ENCODE measurements at regions not wholly inside any gene's neighbourhood (a gene's known extent, or its start where the extent isn't known, plus 50 kb on each side); places are given as distances from the start of the nearest gene placed in this dataset.

DNA sequence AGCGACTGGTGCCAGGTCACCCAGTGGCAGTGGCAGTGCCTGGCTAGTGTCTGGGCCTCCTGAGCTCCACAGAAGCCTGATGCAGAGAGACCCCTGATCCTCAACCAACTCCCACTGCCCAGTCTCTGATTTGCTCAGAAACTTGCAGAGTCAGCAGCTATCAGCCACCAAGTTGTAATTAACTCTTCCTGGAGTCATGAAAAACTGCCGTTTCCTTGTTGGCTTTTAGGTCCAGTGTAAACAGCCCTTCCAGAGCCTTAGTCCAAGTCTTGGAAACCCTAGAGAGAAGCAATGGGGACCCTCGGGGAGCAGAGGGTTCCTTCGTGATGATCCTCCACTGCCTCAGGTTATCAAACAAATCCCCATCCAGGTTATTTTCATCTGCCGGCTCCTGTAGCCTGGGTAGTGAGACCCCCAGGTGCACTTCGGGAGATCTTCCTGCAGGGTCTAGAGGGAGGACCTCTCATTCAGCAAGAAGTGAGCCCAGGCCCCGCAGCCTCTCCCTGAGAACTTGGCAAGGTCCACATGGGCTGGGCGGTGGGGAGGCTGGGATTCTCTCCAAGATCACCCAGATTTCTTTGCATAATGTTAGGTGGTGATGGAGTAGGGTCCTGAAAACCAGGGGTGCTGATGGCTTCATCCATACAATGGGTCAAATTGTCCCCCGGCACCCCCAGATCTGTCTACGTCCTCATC lies 137.7 kb upstream of the HDAC4 start:
- DNase-seq, result no peak

DNA sequence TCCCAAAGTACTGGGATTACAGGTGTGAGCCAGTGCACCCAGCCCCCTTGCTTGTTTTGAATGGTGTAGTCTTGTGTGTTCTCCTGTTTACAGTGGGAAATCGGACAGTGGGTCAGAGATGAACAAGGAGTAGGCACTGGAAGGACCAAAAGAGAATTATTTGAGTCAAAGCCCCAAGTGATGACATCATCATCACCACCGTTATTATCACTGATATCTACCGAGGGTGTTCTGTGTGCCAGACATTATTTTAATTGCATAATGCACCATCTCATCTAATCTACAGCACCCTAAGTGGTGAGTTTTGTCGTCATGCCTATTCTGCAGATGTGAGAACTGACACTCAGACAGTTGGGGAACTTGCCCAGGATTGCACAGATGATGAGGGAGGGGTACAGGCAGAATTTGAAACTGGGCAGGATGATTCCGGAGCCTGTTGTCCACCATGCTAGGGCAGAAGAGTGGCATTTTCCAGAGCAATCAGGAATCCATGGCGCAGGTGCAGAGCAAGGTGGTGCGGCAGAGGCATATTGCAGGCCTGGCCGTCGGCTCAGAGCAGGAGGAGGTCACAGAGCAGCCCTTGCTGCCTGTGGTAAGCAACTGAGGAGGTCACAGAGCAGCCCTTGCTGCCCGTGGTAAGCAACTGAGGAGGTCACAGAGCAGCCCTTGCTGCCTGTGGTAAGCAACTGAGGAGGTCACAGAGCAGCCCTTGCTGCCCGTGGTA lies 137.0 kb upstream of the HDAC4 start:
- no peak for DNase-seq

GRCh38 chr2:239536186-239536585 lies 135.4 kb upstream of the HDAC4 start:
- no peak for DNase-seq

DNA sequence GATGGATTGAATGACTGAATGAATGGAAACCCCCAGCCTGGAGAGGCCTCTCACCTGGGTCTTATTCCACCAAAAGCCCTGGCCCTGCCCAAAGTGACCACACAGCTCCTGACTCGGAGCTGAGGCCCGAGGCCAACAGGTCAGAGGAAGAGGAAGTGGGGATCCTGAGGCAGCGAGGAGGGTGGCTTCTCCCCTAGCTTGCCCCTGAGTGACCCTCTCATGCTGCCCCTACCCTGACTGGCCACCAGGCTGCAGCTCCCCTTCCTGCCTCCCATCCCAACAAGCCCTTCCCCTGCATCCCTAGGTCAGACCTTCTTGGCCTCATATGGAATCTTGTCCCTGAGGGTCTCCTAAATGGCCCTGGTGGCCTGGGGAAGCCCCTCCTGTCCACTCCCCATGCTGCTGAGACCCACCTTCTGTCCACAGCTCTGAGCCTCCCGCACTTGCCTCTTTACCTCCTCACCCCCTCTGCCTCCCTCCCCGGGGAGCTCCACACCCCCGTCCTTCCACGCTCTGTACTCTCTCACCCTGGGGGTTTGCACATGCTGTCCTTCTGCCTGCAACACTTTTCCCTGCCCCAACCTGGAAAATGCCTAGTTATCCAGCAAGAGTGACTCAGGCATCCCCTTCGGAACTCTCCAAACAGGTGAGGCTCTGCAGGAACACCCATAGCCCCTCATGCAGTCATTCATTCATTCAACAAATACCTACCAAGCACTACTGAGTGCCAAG lies 134.8 kb upstream of the HDAC4 start:
- no peak for DNase-seq

- no peak for DNase-seq
These were observed 134.0 kb upstream of the HDAC4 start for GRCh38 chr2:239534581-239535412.

GRCh38 chr2:239533569-239534316 lies 132.9 kb upstream of the HDAC4 start:
- no peak for DNase-seq

GRCh38 chr2:239532859-239533258 lies 132.0 kb upstream of the HDAC4 start:
- DNase-seq, result no peak

DNA sequence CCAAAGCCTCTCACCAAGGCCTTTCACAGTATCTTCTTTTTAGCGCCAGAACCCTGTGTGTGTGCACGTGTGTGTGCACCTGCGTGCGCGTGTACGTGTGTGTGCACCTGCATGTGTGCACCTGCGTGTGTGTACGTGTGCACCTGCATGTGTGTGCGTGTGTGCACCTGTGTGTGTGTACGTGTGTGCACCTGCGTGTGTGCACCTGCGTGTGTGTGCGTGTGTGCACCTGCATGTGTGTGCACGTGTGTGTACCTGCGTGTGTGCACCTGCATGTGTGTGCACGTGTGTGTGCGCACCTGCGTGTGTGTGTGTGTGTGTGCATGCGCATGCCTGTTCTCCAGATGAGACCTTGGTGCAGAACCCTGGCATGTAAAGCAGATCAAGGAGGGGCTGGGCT lies 131.4 kb upstream of the HDAC4 start:
- no peak for DNase-seq

- no peak for DNase-seq
These were observed 130.8 kb upstream of the HDAC4 start for GRCh38 chr2:239531456-239532241.

GRCh38 chr2:239530749-239531316 lies 130.0 kb upstream of the HDAC4 start:
- DNase-seq, result no peak

GRCh38 chr2:239529313-239530015 lies 128.6 kb upstream of the HDAC4 start:
- DNase-seq, result no peak

DNA sequence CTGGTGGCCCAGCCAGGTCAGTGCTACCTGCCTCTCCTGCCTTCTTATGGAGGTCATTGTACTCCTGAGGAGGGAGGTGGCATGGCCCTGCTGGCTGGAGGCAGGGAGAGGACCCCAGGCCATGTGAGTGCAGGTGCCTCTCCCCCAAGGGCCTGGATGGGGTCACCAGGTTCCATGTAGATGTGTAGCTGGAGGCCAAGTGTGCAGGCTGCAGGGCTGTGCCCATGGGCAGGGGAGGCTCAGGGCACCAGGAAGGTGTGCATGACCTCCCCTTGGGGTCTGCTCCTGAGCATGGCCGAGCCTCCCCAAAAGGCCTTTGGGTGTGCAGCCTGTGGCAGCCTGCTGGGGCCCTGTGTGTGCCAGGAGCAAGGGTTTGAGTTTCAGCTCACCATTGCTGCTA lies 128.1 kb upstream of the HDAC4 start:
- DNase-seq, result no peak

GRCh38 chr2:239528146-239528545 lies 127.3 kb upstream of the HDAC4 start:
- no peak for DNase-seq

- DNase-seq, result no peak
These were observed 126.0 kb upstream of the HDAC4 start for GRCh38 chr2:239526666-239527415.

DNA sequence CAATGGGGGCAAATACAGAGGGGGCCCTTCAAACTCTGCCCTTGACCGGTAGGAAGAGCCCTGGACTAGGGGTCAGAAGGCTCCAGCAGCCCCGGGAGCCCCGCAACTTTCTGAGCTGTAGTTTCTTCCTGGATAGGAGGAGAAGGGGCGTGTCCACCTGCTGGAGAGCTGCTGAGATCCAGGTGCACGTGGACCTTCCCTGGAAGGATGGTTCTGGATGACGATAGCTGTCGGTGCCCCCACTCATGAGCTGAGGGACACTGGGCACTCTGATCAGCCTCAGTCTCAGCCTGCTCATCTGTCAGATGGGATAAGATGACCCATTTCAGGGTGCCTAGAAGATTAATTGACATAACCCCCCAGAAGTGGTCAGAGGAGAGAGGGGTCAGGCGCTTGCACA lies 125.2 kb upstream of the HDAC4 start:
- no peak for DNase-seq

- DNase-seq, result no peak
These were observed 123.1 kb upstream of the HDAC4 start for GRCh38 chr2:239523954-239524330.

DNA sequence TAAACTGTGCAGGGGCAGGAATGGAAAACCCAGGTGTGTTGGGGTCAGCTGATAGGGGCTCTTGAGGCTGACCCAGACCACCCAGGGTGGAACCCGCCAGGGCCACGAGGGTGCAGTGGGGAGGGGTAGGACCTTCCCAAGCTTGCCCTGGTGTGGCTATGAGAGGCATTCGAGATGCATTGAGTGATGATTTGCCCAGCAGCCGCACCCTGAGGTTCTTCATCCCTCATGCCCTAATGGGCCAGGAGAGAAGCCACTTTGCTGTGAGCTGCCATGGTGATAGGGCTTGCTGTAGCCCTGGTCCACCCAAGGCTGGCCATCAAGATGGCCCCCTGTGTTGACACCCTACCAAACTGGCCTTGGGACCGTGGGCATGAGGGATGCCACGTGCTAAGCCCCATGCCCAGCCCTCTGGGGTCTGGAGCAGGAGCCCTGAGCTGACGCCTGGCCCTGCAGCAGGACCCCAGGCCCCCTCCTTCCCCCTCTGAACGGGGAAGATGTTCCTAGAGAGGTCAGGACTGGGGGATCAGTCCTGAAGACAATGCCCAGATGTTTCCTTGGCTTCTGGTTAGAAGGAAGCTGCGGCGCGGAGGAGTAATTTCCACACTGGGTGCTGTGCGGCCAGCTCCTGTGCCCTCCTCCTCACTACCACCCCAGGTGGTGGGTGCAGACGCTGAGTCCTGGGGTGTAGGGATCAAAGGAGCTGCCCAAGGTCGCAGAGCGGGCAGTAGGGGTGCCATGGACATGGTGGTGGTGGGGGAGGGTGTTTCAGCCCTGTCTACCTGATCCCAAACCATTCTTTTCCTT lies 122.5 kb upstream of the HDAC4 start:
- no peak for DNase-seq

GRCh38 chr2:239522740-239523119 lies 121.9 kb upstream of the HDAC4 start:
- DNase-seq, result no peak

Measured in activated T-cell treated with anti-CD3 and anti-CD28 coated beads, Interleukin-2, amount 50 U/mL, for 1 hour (primary cell).